ENCODE measurements at regions not wholly inside any gene's neighbourhood (a gene's known extent, or its start where the extent isn't known, plus 50 kb on each side); places are given as distances from the start of the nearest gene placed in this dataset.

DNA sequence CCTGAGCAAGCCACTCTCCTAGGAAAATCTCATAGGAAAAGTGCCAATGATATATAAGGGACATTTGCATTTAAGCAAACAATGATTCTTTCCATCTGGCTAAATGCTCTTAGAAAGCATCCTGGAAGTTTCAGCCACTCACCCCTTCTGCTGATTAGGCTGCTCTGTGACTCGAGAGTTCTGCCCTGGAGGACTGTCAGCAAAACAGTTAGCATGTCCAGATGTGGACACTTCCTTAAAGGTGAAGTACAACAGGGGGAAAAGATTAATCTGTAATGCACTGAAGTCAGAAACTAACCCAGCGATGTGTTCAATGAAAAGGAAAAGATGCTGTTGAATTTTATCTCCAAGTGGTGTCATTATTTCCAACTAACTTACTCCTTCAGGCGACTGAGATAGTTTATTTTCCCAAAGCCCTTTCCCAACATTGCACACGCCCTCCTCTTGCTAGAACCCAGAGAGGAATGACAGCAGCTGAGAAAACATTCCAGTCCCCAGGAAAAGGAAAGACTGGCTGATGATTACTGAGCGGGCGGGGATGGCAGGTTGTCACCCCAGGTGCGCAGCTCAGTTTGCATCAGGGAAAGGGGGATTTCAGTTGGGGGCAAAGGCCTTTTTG, 214.0 kb downstream of the SS18 start:
- TF ChIP-seq CTCF (conservative IDR thresholded peaks at IDR 0.05; ENCODE audit: low read length): no peak
- H3K4me3 ChIP-seq (ENCODE audit: low read length): no peak overlapping the region
- no peak for DNase-seq (ENCODE audit: low read depth)

DNA sequence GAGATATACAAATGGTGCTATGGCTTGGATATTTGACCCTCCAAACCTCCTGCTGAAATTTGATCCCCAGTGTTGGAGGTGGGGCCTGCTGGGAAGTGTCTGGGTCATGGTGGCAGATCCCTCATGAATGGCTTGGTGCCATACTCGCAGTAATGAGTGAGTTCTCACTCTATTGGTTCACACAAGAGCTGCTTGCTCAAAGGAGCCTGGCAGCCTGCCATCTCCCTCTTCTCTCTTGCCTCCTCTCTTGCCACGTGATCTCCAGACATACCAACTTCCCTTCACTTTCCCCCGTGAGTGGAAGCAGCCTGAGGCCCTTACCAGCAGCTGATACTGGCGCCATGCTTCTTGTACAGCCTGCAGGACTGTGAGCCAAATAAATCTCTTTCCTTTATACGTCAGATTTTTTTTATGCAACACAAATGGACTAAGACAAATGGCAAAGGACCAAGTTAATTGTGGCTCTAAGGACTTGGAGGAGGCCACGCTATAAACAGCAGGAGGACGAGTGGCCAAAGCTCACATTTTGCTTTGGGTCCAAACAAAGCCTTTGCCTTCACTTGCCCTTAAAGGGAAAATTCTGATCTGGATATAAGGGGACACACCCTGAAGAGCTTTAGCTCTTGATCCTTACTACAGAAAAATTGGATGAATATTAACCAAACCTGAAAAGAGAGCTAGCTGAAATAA, 214.7 kb downstream of the SS18 start:
- TF ChIP-seq CTCF (conservative IDR thresholded peaks at IDR 0.05; ENCODE audit: low read length): no peak
- no peak overlapping the region for H3K4me3 ChIP-seq (ENCODE audit: low read length)
- no peak for DNase-seq (ENCODE audit: low read depth)

DNA sequence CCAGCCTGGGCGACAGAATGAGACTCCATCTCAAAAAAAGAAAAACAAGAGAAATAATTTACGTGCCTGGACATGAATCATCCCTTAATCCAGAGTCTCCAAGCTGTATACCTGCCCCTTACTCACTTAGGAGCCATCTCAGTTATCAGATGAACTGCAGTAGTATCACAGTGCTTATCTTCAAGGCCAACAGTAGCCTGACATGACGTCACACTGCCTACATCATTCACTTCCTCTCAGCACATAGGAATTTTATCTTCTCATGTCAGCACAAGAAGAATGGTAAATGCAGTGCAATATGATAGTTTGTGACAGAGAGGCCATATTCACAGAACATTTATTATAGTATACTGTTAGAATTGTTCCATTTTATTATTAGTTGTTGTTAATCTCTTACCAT, 216.6 kb downstream of the SS18 start:
- no peak for TF ChIP-seq CTCF (conservative IDR thresholded peaks at IDR 0.05; ENCODE audit: low read length)
- no peak overlapping the region for H3K4me3 ChIP-seq (ENCODE audit: low read length)
- DNase-seq (ENCODE audit: low read depth): no peak

GRCh38 chr18:25866331-25866730, 224.1 kb downstream of the SS18 start:
- H3K4me3 ChIP-seq (ENCODE audit: low read length): no peak overlapping the region
- no peak for DNase-seq (ENCODE audit: low read depth)
- TF ChIP-seq CTCF (conservative IDR thresholded peaks at IDR 0.05; ENCODE audit: low read length): no peak

GRCh38 chr18:25862881-25863600, 227.4 kb downstream of the SS18 start:
- H3K4me3 ChIP-seq (ENCODE audit: low read length): no peak overlapping the region
- TF ChIP-seq CTCF (conservative IDR thresholded peaks at IDR 0.05; ENCODE audit: low read length): no peak
- DNase-seq (ENCODE audit: low read depth): peak; percentile 37

DNA sequence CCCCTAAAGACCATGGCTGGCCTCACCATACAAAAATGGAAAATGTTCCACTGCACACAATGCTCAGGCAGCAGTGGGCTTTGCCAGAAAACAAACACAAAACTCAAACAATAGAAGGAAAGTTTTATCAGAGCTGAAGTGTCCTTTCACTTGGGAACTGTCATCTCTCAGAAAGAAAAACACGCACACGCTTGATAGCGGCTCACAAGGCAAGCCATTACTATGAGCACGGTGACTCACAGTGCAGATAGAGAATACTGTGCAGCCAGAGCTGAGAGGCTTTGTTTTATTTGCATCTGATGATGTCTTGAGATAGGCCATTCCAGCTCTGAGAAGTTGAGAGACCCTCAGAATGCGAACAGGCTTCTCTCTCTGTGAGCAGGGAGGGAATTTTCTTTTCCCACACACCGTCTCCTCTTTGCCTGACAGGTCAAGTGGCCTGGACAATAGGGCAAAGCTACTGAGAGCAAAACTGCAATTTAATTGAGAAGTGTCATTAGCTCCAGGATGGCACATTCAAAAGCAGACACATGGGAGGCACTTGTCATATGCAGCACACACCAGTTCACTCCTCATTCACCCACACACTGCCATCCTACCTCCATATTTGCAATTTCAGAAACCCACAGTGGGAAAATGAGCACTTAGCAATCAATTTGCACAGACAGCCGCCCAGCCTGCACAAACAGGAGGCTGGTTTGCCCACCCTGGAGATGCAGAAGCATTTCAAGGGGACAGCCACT, 236.6 kb downstream of the SS18 start:
- no peak overlapping the region for H3K4me3 ChIP-seq (ENCODE audit: low read length)
- no peak for DNase-seq (ENCODE audit: low read depth)
- no peak for TF ChIP-seq CTCF (conservative IDR thresholded peaks at IDR 0.05; ENCODE audit: low read length)

All from AG10803 (cell line).